Central memory CD8-positive, alpha-beta T cell (primary cell): ENCODE measurements at regions not wholly inside any gene's neighbourhood (a gene's known extent, or its start where the extent isn't known, plus 50 kb on each side); places are given as distances from the start of the nearest gene placed in this dataset.

Experiments
- ATAC-seq: fragments of 150-1000 bp; cut with Tn5 transposase; replicated peaks from 2 replicates; pipeline ENCODE4 v1.10.0; 2022; ENCODE audit warnings: mild to moderate bottlenecking, moderate FRiP score, moderate number of reproducible peaks; ENCODE audit not compliant: poor library complexity, severe bottlenecking; ENCODE audit errors: extremely low read depth
- DNase-seq, 2 donors: peaks; one replicate each; pipeline ENCODE4 v3.0.0; 2021; ENCODE audit warnings: low spot score in 2 of 2
- H3K27ac Mint-ChIP-seq: one replicate; pipeline ENCODE4 v1.8.0; 2022; ENCODE audit warnings: low read depth, mild to moderate bottlenecking, moderate library complexity, mixed read lengths
- H3K27me3 Mint-ChIP-seq: one replicate; pipeline ENCODE4 v1.8.0; 2022; ENCODE audit warnings: mixed read lengths
- H3K36me3 Mint-ChIP-seq: one replicate; pipeline ENCODE4 v1.8.0; 2022; ENCODE audit warnings: mild to moderate bottlenecking, moderate library complexity, mixed read lengths; ENCODE audit not compliant: insufficient read depth
- H3K4me1 Mint-ChIP-seq: one replicate; pipeline ENCODE4 v1.8.0; 2022; ENCODE audit warnings: mixed read lengths
- H3K4me3 Mint-ChIP-seq: one replicate; pipeline ENCODE4 v1.8.0; 2022; ENCODE audit warnings: mild to moderate bottlenecking, moderate library complexity, mixed read lengths
- H3K9me3 Mint-ChIP-seq: one replicate; pipeline ENCODE4 v1.8.0; 2022; ENCODE audit warnings: mixed read lengths

- no peak for ATAC-seq
- H3K4me1 Mint-ChIP-seq = no peaks in the 10 kb centered on the region
- H3K27ac Mint-ChIP-seq = no peak overlapping the region
- no peaks in the 10 kb centered on the region for H3K27me3 Mint-ChIP-seq
- no peak overlapping the region for H3K4me3 Mint-ChIP-seq
- H3K36me3 Mint-ChIP-seq = peaks cover 1% of the 10 kb centered on the region
- no peak for DNase-seq
- peaks cover 3% of the 10 kb centered on the region for H3K9me3 Mint-ChIP-seq
These were observed 600.5 kb downstream of the EDEM1 start for GRCh38 chr3:5787861-5788488.

- Mint-ChIP-seq H3K4me3 (no peak overlapping the region), H3K4me1 (no peaks in the 10 kb centered on the region), H3K36me3 (no peaks in the 10 kb centered on the region), H3K9me3 (no peaks in the 10 kb centered on the region), H3K27me3 (no peaks in the 10 kb centered on the region), H3K27ac (no peak overlapping the region)
- no peak for ATAC-seq
- no peak for DNase-seq
These were observed 601.0 kb downstream of the EDEM1 start for GRCh38 chr3:5788496-5788895.

DNA sequence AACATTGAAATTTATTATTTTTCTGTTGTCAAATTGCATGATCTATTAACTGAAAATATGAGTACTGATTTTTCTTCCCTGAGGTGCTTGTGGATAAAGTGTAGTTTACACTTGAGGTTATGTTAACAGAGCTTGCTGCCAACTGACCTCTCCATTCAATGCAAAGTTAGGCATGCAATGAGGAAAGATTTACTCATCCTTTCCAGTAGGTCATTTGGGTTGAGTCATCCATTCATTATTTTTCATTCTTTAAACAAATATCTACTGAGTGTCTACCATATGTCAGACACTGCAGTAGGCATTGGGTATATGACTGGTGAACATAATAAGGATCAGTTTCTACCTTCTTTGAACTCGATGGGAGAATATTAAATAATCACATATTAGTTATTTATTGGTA is 604.1 kb downstream of the EDEM1 start:
- Mint-ChIP-seq H3K27me3 (no peaks in the 10 kb centered on the region), H3K4me3 (no peak overlapping the region), H3K27ac (no peak overlapping the region), H3K9me3 (no peaks in the 10 kb centered on the region), H3K36me3 (no peaks in the 10 kb centered on the region), H3K4me1 (no peaks in the 10 kb centered on the region)
- DNase-seq (no peak), ATAC-seq (no peak)

GRCh38 chr3:5796541-5796940 is 609.0 kb downstream of the EDEM1 start:
- Mint-ChIP-seq H3K27ac (no peak overlapping the region), H3K27me3 (no peaks in the 10 kb centered on the region), H3K4me1 (no peaks in the 10 kb centered on the region), H3K4me3 (no peak overlapping the region), H3K36me3 (no peaks in the 10 kb centered on the region), H3K9me3 (no peaks in the 10 kb centered on the region)
- DNase-seq (no peak), ATAC-seq (no peak)

DNA sequence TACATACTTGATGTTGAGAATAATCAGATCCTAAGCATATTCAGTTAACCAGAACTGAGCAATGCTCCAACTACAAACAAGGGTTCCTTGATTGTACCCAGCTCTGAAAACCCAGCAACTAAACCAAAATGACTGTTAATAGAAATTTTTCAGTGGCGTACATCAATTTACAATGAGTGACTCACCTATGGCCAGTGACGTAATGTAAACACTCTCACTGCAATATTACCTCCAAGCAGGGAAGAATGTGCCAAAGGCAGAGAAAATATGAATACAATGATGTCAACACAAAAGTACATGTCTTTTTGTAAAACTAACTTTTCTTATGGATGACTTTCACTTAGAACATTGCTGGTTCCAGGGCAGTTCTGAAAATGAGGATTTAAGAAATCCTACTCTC is 611.3 kb downstream of the EDEM1 start:
- Mint-ChIP-seq H3K4me1 (no peaks in the 10 kb centered on the region), H3K27me3 (no peaks in the 10 kb centered on the region)

GRCh38 chr3:5799398-5799797 is 611.9 kb downstream of the EDEM1 start:
- DNase-seq (no peak), ATAC-seq (no peak)
- H3K27ac Mint-ChIP-seq = no peak overlapping the region
- H3K36me3 Mint-ChIP-seq = no peaks in the 10 kb centered on the region
- no peaks in the 10 kb centered on the region for H3K27me3 Mint-ChIP-seq
- H3K9me3 Mint-ChIP-seq = peaks cover 8% of the 10 kb centered on the region
- H3K4me3 Mint-ChIP-seq = no peak overlapping the region
- H3K4me1 Mint-ChIP-seq = no peaks in the 10 kb centered on the region

More for the DNA sequence above, 611.3 kb downstream of the EDEM1 start:
- Mint-ChIP-seq H3K27ac (no peak overlapping the region), H3K36me3 (no peaks in the 10 kb centered on the region), H3K9me3 (peaks cover 8% of the 10 kb centered on the region), H3K4me3 (no peak overlapping the region)
- DNase-seq (no peak), ATAC-seq (no peak)

GRCh38 chr3:5800965-5801364 is 613.5 kb downstream of the EDEM1 start:
- H3K27me3 Mint-ChIP-seq = no peaks in the 10 kb centered on the region
- H3K4me1 Mint-ChIP-seq = no peaks in the 10 kb centered on the region
- ATAC-seq (no peak), DNase-seq (no peak)
- no peak overlapping the region for H3K27ac Mint-ChIP-seq
- H3K4me3 Mint-ChIP-seq = no peak overlapping the region
- H3K36me3 Mint-ChIP-seq = no peaks in the 10 kb centered on the region
- H3K9me3 Mint-ChIP-seq = peaks cover 8% of the 10 kb centered on the region

GRCh38 chr3:5806192-5806591 is 618.7 kb downstream of the EDEM1 start:
- Mint-ChIP-seq H3K4me1 (no peaks in the 10 kb centered on the region), H3K27ac (no peak overlapping the region), H3K36me3 (no peaks in the 10 kb centered on the region), H3K4me3 (no peak overlapping the region), H3K27me3 (no peaks in the 10 kb centered on the region), H3K9me3 (peaks cover 13% of the 10 kb centered on the region)
- no peak for DNase-seq
- no peak for ATAC-seq

DNA sequence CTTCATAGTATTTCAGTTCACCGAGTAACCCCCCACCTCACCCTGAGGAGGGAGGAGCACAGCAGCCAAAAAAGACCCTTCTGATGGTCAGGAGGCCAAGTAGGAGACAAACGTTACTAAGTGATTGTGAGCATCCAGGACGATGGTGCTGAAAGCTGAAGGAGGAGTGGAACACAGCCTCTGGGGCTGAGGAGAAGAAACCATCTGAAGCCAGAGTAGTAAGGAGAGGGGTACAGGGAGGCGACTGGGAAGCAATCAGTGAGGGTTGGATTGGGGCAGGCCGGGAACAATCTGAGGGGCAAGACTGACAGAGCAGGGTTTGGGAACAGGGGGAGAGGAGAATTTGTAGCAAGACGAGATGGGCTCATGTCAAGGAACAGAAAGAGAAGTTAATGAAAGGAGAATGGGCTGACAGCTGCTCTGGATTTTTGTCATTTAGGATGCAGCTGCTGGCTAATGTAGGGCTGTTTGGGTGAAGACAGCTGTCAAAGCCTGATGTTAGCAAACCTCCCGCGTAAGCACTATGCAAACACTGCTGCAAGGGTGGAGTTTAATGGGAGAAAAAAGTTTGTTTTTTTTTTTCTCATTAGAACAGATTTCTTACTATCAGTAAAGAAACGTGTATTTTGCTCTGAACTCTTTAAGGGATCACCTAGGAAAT is 622.2 kb downstream of the EDEM1 start:
- H3K4me1 Mint-ChIP-seq = no peaks in the 10 kb centered on the region
- H3K27me3 Mint-ChIP-seq = no peaks in the 10 kb centered on the region
- no peak overlapping the region for H3K27ac Mint-ChIP-seq
- H3K4me3 Mint-ChIP-seq = no peak overlapping the region
- no peak for ATAC-seq
- H3K36me3 Mint-ChIP-seq = peaks cover 2% of the 10 kb centered on the region
- no peak for DNase-seq
- H3K9me3 Mint-ChIP-seq = peaks cover 6% of the 10 kb centered on the region

GRCh38 chr3:5811016-5811415 is 623.5 kb downstream of the EDEM1 start:
- DNase-seq (no peak), ATAC-seq (no peak)
- Mint-ChIP-seq H3K4me1 (no peaks in the 10 kb centered on the region), H3K9me3 (peaks cover 6% of the 10 kb centered on the region), H3K4me3 (no peak overlapping the region), H3K27me3 (no peaks in the 10 kb centered on the region), H3K36me3 (peaks cover 2% of the 10 kb centered on the region), H3K27ac (no peak overlapping the region)

DNA sequence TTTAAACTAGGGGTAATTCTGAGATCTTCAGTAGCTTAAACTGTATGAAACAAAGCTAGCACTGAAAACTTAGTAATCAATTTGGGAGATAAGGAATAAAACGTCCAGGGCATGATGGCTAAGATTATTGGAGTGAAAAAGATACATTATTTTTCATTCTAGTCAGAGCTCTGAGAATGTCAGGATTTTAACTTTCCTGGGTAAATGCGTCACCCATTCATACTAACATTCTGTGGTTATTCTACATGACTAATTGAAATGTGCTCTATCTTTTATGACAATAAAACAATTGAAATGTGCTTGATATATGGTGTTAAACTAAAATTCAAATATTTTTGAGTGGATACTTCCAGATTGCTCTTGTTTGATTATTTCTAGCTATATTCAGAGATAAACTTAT is 626.0 kb downstream of the EDEM1 start:
- H3K36me3 Mint-ChIP-seq = peaks cover 2% of the 10 kb centered on the region
- no peak overlapping the region for H3K27ac Mint-ChIP-seq
- no peaks in the 10 kb centered on the region for H3K27me3 Mint-ChIP-seq
- H3K9me3 Mint-ChIP-seq = peaks cover 6% of the 10 kb centered on the region
- no peaks in the 10 kb centered on the region for H3K4me1 Mint-ChIP-seq
- ATAC-seq (no peak), DNase-seq (no peak)
- no peak overlapping the region for H3K4me3 Mint-ChIP-seq

DNA sequence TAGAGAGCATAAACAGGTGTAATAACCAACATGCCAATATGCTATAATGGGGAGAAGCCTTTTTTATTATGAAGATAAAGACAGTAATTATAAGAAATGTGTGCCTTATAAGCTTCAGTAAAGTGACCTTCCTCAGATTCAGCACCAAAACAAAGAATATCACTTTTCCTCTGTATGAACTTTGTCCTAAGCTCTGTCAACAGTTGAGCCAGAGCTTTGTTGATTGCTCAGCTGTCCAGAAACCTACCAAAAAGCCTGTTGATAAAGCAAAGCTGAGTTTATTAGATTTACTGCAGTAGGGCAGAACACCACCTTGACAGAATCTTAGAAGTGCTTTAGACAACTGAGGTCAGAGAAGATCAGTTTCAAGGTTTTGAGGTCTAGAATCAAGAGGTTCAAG is 635.3 kb downstream of the EDEM1 start:
- ATAC-seq (no peak), DNase-seq (no peak)
- H3K36me3 Mint-ChIP-seq = no peaks in the 10 kb centered on the region
- peaks cover 7% of the 10 kb centered on the region for H3K9me3 Mint-ChIP-seq
- H3K4me3 Mint-ChIP-seq = no peak overlapping the region
- no peak overlapping the region for H3K27ac Mint-ChIP-seq
- no peaks in the 10 kb centered on the region for H3K27me3 Mint-ChIP-seq
- no peaks in the 10 kb centered on the region for H3K4me1 Mint-ChIP-seq

DNA sequence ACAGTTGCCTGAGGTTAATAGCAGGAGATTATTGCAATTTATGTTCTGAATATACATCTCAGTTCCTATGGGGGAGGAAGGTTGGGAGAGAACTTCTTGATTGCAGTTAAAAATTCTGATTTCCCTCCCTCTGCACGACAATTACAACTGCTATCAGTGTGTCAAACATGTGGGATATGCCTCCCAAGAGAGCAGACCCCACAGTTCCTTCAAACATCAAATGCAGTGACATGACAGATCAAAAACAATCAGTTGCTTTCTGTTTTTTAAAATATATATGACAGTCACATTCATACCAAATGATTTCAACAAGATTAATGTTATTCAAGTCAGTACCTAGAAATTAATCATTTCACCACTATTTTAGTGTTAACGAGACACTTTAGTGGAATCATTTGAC is 639.0 kb downstream of the EDEM1 start:
- Mint-ChIP-seq H3K27ac (no peak overlapping the region), H3K27me3 (no peaks in the 10 kb centered on the region), H3K4me3 (no peak overlapping the region), H3K9me3 (peaks cover 11% of the 10 kb centered on the region), H3K4me1 (no peaks in the 10 kb centered on the region), H3K36me3 (no peaks in the 10 kb centered on the region)
- ATAC-seq = no peak
- DNase-seq = no peak
